ENCODE measurements at regions not wholly inside any gene's neighbourhood (a gene's known extent, or its start where the extent isn't known, plus 50 kb on each side); places are given as distances from the start of the nearest gene placed in this dataset.
"Not testable (repeated sequence)": the region's sequence is repeated elsewhere in the genome, so short reads cannot be mapped to it uniquely, and the experiment has no call there.

GRCh38 chr3:20378315-20378714, 192.3 kb upstream of the SGO1 start:
- Histone ChIP-seq H3K9me3 (replicated peaks in 1 of 11) (no peaks in the 10 kb centered on the region), H4K20me1 (no peaks in the 10 kb centered on the region), H3K27me3 (no peaks in the 10 kb centered on the region), H3K9ac (no peak overlapping the region), H3K4me3 (no peak overlapping the region), H3K4me2 (peak overlapping the region in 2 of 11 experiments; percentile 54 to 55; a peak in 2 of 22 replicates), H3K27ac (no peak overlapping the region), H3K4me1 (peaks cover 0 to 11% (median 0%) of the 10 kb centered on the region in 10 experiments; a peak in 2 of 20 replicates), H3K36me3 (no peaks in the 10 kb centered on the region)
- no peak for TF ChIP-seq Cebpa-rat (IDR thresholded peaks at IDR 0.05)

- Histone ChIP-seq H3K4me1 (peaks cover 0 to 11% (median 0%) of the 10 kb centered on the region in 10 experiments; a peak in 2 of 20 replicates), H3K4me3 (no peak overlapping the region), H3K27ac (no peak overlapping the region), H3K36me3 (no peaks in the 10 kb centered on the region), H4K20me1 (no peaks in the 10 kb centered on the region), H3K4me2 (no peak overlapping the region), H3K9me3 (replicated peaks in 1 of 11) (no peaks in the 10 kb centered on the region), H3K27me3 (no peaks in the 10 kb centered on the region), H3K9ac (no peak overlapping the region)
- no peak for TF ChIP-seq Cebpa-rat (IDR thresholded peaks at IDR 0.05)
Observed at GRCh38 chr3:20376665-20377217, 190.7 kb upstream of the SGO1 start.

DNA sequence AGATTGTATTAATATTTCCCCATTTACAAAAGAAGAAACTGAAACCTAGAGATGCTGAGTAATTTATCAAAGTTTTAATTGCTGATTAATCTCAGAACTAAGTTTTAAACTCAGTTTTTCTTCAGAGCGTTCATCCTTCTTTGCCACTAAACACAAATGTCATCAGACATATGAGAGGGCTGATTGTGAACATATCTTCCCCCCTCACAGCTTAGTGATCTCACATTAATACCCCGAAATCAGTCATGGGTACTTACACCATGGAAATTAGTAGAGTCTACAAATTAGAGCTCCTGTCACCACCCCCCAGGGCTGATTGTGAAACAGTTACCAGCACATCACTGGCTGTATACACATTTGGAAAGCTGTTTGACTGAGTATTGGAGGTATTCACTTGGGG, 189.3 kb upstream of the SGO1 start:
- Histone ChIP-seq H3K4me1 (peaks cover 0 to 11% (median 0%) of the 10 kb centered on the region in 10 experiments; a peak in 2 of 20 replicates), H3K36me3 (no peaks in the 10 kb centered on the region), H3K27ac (no peak overlapping the region), H3K9ac (no peak overlapping the region), H3K4me3 (no peak overlapping the region), H4K20me1 (no peaks in the 10 kb centered on the region), H3K4me2 (no peak overlapping the region), H3K27me3 (no peaks in the 10 kb centered on the region), H3K9me3 (replicated peaks in 1 of 11) (no peaks in the 10 kb centered on the region)
- TF ChIP-seq Cebpa-rat (IDR thresholded peaks at IDR 0.05): no peak

DNA sequence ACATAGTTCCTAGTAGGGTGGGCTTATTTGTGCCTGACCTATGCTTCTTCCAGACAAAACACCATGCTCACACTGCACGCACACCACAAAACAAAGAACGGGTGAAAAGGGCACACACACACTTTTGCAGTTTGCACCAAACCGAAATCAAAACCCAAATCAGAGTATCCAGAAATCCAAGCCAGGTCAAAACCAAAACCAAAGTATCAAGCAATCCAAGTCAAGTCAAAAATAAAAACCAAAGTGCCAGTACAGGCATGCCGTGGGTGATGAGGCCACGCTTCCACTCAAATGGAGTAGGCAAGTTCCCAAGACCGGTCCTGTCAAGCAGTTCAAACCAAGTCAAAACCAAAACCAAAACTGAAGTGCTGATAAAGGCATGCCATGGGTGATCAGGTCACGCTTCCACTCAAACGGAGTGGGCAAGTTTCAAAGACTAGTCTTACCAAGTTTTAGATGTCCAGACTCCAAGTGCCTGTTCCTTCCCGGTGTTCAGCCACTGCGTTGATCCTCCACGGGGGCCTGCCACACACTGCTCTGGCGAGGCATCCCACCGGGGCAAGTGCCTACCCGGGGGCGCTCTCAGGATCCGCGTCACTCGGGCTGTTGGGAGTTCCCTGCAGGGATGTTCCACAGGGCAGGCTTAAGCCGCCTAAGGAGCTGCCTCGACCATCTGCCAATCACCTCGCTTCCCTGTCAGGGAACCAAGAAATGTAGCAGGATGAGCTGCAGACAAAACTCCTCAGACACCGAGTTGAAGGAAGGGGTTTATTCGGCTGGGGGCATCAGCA, 184.5 kb upstream of the SGO1 start:
- not testable (repeated sequence) for H3K9me3 ChIP-seq (replicated peaks in 1 of 11); H3K4me2 ChIP-seq; H3K4me1 ChIP-seq; H3K4me3 ChIP-seq; H3K27ac ChIP-seq; H4K20me1 ChIP-seq; H3K36me3 ChIP-seq; H3K9ac ChIP-seq; H3K27me3 ChIP-seq

- TF ChIP-seq Cebpa-rat (IDR thresholded peaks at IDR 0.05): no peak
- Histone ChIP-seq H3K4me2 (no peak overlapping the region), H3K27ac (no peak overlapping the region), H3K9ac (no peak overlapping the region), H3K27me3 (no peaks in the 10 kb centered on the region), H3K9me3 (replicated peaks in 1 of 11) (0 out of 22 replicates have a peak, but pooled peaks cover 0 to 6% (median 0%) of the 10 kb centered on the region in 11 experiments), H3K4me1 (no peaks in the 10 kb centered on the region), H3K36me3 (no peaks in the 10 kb centered on the region), H4K20me1 (no peaks in the 10 kb centered on the region), H3K4me3 (no peak overlapping the region)
Observed at GRCh38 chr3:20361000-20361399, 175.0 kb upstream of the SGO1 start.

- no peak for TF ChIP-seq Cebpa-rat (IDR thresholded peaks at IDR 0.05)
- no peaks in the 10 kb centered on the region for H3K9me3 ChIP-seq (replicated peaks in 1 of 11)
- H3K9ac ChIP-seq: no peak overlapping the region
- no peaks in the 10 kb centered on the region for H4K20me1 ChIP-seq
- H3K27ac ChIP-seq: no peak overlapping the region
- H3K36me3 ChIP-seq: no peaks in the 10 kb centered on the region
- peak overlapping the region in 1 of 11 experiments; percentile 42; a peak in 3 of 22 replicates for H3K4me2 ChIP-seq
- no peak overlapping the region for H3K4me3 ChIP-seq
- H3K4me1 ChIP-seq: peaks cover 0 to 17% (median 0%) of the 10 kb centered on the region in 10 experiments; a peak in 6 of 20 replicates
- no peaks in the 10 kb centered on the region for H3K27me3 ChIP-seq
Observed at GRCh38 chr3:20353286-20353685, 167.3 kb upstream of the SGO1 start.

GRCh38 chr3:20352546-20353179, 166.7 kb upstream of the SGO1 start:
- Histone ChIP-seq H4K20me1 (no peaks in the 10 kb centered on the region), H3K36me3 (no peaks in the 10 kb centered on the region), H3K9me3 (replicated peaks in 1 of 11) (no peaks in the 10 kb centered on the region), H3K27ac (no peak overlapping the region), H3K4me2 (peak overlapping the region in 3 of 11 experiments; percentile 14 to 42 (median 20); a peak in 4 of 22 replicates), H3K9ac (no peak overlapping the region), H3K4me3 (no peak overlapping the region), H3K27me3 (no peaks in the 10 kb centered on the region), H3K4me1 (peaks cover 0 to 17% (median 0%) of the 10 kb centered on the region in 10 experiments; a peak in 6 of 20 replicates)
- no peak for TF ChIP-seq Cebpa-rat (IDR thresholded peaks at IDR 0.05)

DNA sequence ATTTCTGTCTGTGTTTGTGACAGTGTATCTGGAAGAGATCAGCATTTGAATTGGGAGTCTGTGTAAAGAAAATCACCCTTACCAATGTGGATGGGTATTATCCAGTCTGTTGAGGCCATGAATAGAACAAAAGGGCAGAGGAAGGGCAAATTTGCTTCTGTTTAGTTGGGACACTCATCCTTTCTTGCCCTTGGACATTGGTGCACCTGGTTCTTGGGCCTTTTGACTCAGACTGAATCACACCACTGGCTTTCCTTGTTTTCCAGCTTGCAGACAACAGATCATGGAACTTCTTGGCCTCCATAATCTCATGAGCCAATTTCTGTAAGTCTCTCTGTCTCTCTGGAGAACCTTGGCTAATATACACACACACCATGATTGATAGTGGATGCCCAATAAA, 164.4 kb upstream of the SGO1 start:
- no peak for TF ChIP-seq Cebpa-rat (IDR thresholded peaks at IDR 0.05)
- H3K4me1 ChIP-seq: peaks cover 0 to 17% (median 0%) of the 10 kb centered on the region in 10 experiments; a peak in 6 of 20 replicates
- no peak overlapping the region for H3K4me3 ChIP-seq
- no peaks in the 10 kb centered on the region for H3K27me3 ChIP-seq
- no peaks in the 10 kb centered on the region for H4K20me1 ChIP-seq
- H3K36me3 ChIP-seq: no peaks in the 10 kb centered on the region
- H3K27ac ChIP-seq: no peak overlapping the region
- no peak overlapping the region for H3K9ac ChIP-seq
- no peaks in the 10 kb centered on the region for H3K9me3 ChIP-seq (replicated peaks in 1 of 11)
- H3K4me2 ChIP-seq: no peak overlapping the region

GRCh38 chr3:20346916-20347315, 160.9 kb upstream of the SGO1 start:
- Histone ChIP-seq H3K9ac (no peak overlapping the region), H4K20me1 (no peaks in the 10 kb centered on the region), H3K27ac (no peak overlapping the region), H3K9me3 (replicated peaks in 1 of 11) (peaks cover 0 to 8% (median 0%) of the 10 kb centered on the region in 11 experiments; a peak in 1 of 22 replicates), H3K4me2 (no peak overlapping the region), H3K4me1 (peaks cover 0 to 1% (median 0%) of the 10 kb centered on the region in 10 experiments; a peak in 2 of 20 replicates), H3K36me3 (no peaks in the 10 kb centered on the region), H3K4me3 (no peak overlapping the region), H3K27me3 (no peaks in the 10 kb centered on the region)
- TF ChIP-seq Cebpa-rat (IDR thresholded peaks at IDR 0.05): no peak

Data from BLaER1 treated with 17β-estradiol and CSF1 and Interleukin-3, amounts not matched to agents 10 nM and 100 nM (cell line).